T-helper 2 cell treated with Interferon-gamma antibody and Interleukin-4, amounts not matched to agents 5 μg/mL and 100 μg/mL, for 36 hours (primary cell): ENCODE measurements at regions not wholly inside any gene's neighbourhood (a gene's known extent, or its start where the extent isn't known, plus 50 kb on each side); places are given as distances from the start of the nearest gene placed in this dataset.

Experiments
- DNase-seq: peaks from one replicate; pipeline ENCODE4 v3.0.0; 2021; ENCODE audit warnings: low spot score
- H3K27ac Mint-ChIP-seq: one replicate; pipeline ENCODE4 v1.8.0; 2021; ENCODE audit warnings: mild to moderate bottlenecking, mixed read lengths
- H3K27me3 Mint-ChIP-seq: one replicate; pipeline ENCODE4 v1.8.0; 2021; ENCODE audit warnings: low read depth, mixed read lengths
- H3K36me3 Mint-ChIP-seq: one replicate; pipeline ENCODE4 v1.8.0; 2021; ENCODE audit warnings: low read depth, mixed read lengths
- H3K4me1 Mint-ChIP-seq: one replicate; pipeline ENCODE4 v1.8.0; 2021; ENCODE audit warnings: low read depth, mixed read lengths
- H3K4me3 Mint-ChIP-seq: one replicate; pipeline ENCODE4 v1.8.0; 2022; ENCODE audit warnings: mild to moderate bottlenecking, moderate library complexity, mixed read lengths
- H3K9me3 Mint-ChIP-seq: one replicate; pipeline ENCODE4 v1.8.0; 2021; ENCODE audit warnings: mixed read lengths

- no peaks in the 10 kb centered on the region for H3K36me3 Mint-ChIP-seq
- peaks cover 2% of the 10 kb centered on the region for H3K27me3 Mint-ChIP-seq
- no peak overlapping the region for H3K4me3 Mint-ChIP-seq
- no peak for DNase-seq
- H3K27ac Mint-ChIP-seq, result no peak overlapping the region
- no peaks in the 10 kb centered on the region for H3K4me1 Mint-ChIP-seq
- no peaks in the 10 kb centered on the region for H3K9me3 Mint-ChIP-seq
These were observed 198.5 kb upstream of the EGFLAM start for GRCh38 chr5:38059876-38060275.

GRCh38 chr5:38051711-38052511, 206.4 kb upstream of the EGFLAM start:
- Mint-ChIP-seq H3K36me3 (no peaks in the 10 kb centered on the region), H3K9me3 (no peaks in the 10 kb centered on the region), H3K27me3 (peaks cover 2% of the 10 kb centered on the region), H3K27ac (no peak overlapping the region), H3K4me3 (no peak overlapping the region), H3K4me1 (no peaks in the 10 kb centered on the region)
- DNase-seq, result no peak

GRCh38 chr5:38048400-38048799, 208.6 kb upstream of the GDNF start:
- Mint-ChIP-seq H3K27me3 (no peaks in the 10 kb centered on the region), H3K9me3 (no peaks in the 10 kb centered on the region), H3K4me1 (no peaks in the 10 kb centered on the region), H3K4me3 (no peak overlapping the region), H3K27ac (no peak overlapping the region), H3K36me3 (no peaks in the 10 kb centered on the region)
- DNase-seq, result no peak

- no peak overlapping the region for H3K27ac Mint-ChIP-seq
- H3K27me3 Mint-ChIP-seq, result peaks cover 4% of the 10 kb centered on the region
- H3K4me1 Mint-ChIP-seq, result no peaks in the 10 kb centered on the region
- DNase-seq, result no peak
- no peak overlapping the region for H3K4me3 Mint-ChIP-seq
- H3K36me3 Mint-ChIP-seq, result no peaks in the 10 kb centered on the region
- H3K9me3 Mint-ChIP-seq, result no peaks in the 10 kb centered on the region
These were observed 206.3 kb upstream of the GDNF start for GRCh38 chr5:38046103-38046502.

- Mint-ChIP-seq H3K4me3 (no peak overlapping the region), H3K36me3 (no peaks in the 10 kb centered on the region)
- no peak for DNase-seq
These were observed 205.6 kb upstream of the GDNF start for GRCh38 chr5:38045446-38045845.

GRCh38 chr5:38039826-38040225, 200.0 kb upstream of the GDNF start:
- DNase-seq, result no peak
- Mint-ChIP-seq H3K9me3 (no peaks in the 10 kb centered on the region), H3K4me3 (no peak overlapping the region), H3K4me1 (no peaks in the 10 kb centered on the region), H3K27ac (no peak overlapping the region), H3K27me3 (peaks cover 4% of the 10 kb centered on the region), H3K36me3 (no peaks in the 10 kb centered on the region)

More at GRCh38 chr5:38045446-38045845, 205.6 kb upstream of the GDNF start:
- no peak overlapping the region for H3K27ac Mint-ChIP-seq
- H3K4me1 Mint-ChIP-seq, result no peaks in the 10 kb centered on the region
- H3K27me3 Mint-ChIP-seq, result peaks cover 4% of the 10 kb centered on the region
- no peaks in the 10 kb centered on the region for H3K9me3 Mint-ChIP-seq

DNA sequence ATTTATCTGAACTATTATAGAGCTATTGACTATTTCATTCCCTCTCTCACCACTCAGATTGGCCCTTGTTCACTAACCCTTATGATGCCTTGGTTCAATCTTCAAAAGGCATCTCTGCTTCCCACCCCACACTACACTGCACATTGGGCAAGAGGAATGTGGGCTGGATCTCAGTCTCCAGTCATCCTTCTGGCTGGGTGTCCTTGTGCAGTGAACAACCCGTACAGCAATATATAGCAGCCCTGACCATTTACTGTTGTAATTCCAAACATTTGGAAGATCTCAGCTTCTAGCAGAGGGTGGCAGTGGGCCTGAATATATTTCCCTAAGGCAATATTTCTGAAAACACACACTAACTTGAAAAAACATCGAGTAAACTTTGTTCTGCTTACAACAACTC, 199.2 kb upstream of the GDNF start:
- Mint-ChIP-seq H3K36me3 (no peaks in the 10 kb centered on the region), H3K4me3 (no peak overlapping the region), H3K4me1 (no peaks in the 10 kb centered on the region), H3K9me3 (no peaks in the 10 kb centered on the region), H3K27me3 (peaks cover 4% of the 10 kb centered on the region), H3K27ac (no peak overlapping the region)
- no peak for DNase-seq

DNA sequence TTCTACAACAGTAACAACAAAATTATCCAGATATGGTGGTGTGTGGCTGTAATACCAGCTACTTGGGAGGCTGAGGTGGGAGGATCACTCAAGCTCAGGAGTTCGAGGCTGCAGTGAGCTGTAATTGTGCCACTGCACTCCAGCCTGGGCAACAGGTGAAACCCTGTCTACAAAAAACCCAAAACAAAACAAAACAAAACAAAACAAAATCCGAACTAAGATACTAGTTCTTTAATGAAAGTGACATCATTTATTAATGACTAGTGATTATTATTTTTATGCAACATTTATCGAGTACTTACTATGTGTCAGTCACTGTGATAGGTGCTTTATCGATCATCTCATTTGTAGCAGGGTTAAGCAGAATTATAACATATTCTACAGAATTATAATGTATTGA, 196.9 kb upstream of the GDNF start:
- no peak for DNase-seq
- H3K27me3 Mint-ChIP-seq, result no peaks in the 10 kb centered on the region
- no peak overlapping the region for H3K27ac Mint-ChIP-seq
- H3K9me3 Mint-ChIP-seq, result no peaks in the 10 kb centered on the region
- no peaks in the 10 kb centered on the region for H3K4me1 Mint-ChIP-seq
- H3K4me3 Mint-ChIP-seq, result no peak overlapping the region
- H3K36me3 Mint-ChIP-seq, result no peaks in the 10 kb centered on the region

- Mint-ChIP-seq H3K27ac (no peak overlapping the region), H3K36me3 (no peaks in the 10 kb centered on the region), H3K9me3 (no peaks in the 10 kb centered on the region), H3K4me3 (no peak overlapping the region), H3K27me3 (no peaks in the 10 kb centered on the region), H3K4me1 (no peaks in the 10 kb centered on the region)
- DNase-seq, result no peak
These were observed 192.3 kb upstream of the GDNF start for GRCh38 chr5:38032149-38032548.

- Mint-ChIP-seq H3K9me3 (no peaks in the 10 kb centered on the region), H3K27ac (no peak overlapping the region), H3K4me3 (no peak overlapping the region), H3K36me3 (no peaks in the 10 kb centered on the region), H3K27me3 (no peaks in the 10 kb centered on the region), H3K4me1 (no peaks in the 10 kb centered on the region)
- no peak for DNase-seq
These were observed 191.5 kb upstream of the GDNF start for GRCh38 chr5:38031304-38031703.

DNA sequence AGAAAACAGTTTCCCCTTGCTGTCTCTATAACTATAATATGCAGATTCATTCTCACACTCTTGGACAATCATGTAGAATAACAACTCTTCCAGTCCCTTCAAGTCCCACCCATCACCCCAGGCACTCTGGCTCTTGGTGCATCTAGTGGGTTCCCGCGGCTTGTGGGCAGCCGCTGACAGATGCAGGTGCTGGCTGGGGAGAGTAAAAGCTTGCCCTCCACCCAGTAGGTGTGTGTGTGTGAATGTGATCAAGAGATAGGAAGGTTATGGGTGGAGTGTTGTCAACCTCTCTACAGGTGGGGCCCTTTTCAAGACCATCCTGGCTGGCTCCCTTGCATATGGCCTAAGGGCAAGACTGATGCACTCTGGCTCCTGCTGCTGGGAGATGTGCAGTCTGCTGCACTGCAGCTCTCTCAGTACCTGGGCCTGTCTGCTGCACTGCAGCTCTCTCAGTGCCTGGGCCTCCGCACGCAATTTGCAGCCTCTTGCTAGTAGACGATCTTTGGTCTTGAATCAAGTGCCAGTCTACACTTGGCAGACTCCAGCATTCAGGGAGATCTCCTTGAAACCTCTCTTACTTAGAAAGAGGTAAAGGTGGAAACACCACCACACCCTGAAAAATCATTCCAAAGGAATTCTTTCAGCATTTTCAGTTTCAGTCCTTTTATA, 189.7 kb upstream of the GDNF start:
- H3K4me1 Mint-ChIP-seq, result no peaks in the 10 kb centered on the region
- H3K27ac Mint-ChIP-seq, result no peak overlapping the region
- DNase-seq, result no peak
- H3K9me3 Mint-ChIP-seq, result no peaks in the 10 kb centered on the region
- H3K36me3 Mint-ChIP-seq, result no peaks in the 10 kb centered on the region
- H3K4me3 Mint-ChIP-seq, result no peak overlapping the region
- H3K27me3 Mint-ChIP-seq, result no peaks in the 10 kb centered on the region

DNA sequence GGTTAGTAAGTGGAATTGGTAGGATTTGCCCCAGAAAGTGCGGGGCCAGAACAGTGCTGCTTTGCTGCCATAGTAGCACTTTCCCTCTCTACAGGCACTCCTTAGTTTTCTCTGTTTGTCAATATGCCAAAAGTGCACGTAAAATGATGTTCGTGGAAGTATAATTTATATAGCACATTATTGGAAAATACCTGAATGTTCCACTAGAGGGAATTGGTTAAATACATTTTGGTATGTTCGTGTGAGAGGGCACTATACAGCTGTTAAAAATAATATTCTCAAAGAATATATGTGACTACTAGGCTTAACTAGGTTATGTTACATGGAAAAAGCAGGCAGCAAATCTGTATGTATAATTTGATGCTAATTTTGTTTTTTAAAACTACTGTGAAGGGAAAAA, 184.0 kb upstream of the GDNF start:
- DNase-seq, result no peak
- Mint-ChIP-seq H3K4me3 (no peak overlapping the region), H3K9me3 (no peaks in the 10 kb centered on the region), H3K4me1 (no peaks in the 10 kb centered on the region), H3K27me3 (no peaks in the 10 kb centered on the region), H3K36me3 (no peaks in the 10 kb centered on the region), H3K27ac (no peak overlapping the region)

GRCh38 chr5:38023371-38023770, 183.5 kb upstream of the GDNF start:
- H3K36me3 Mint-ChIP-seq, result no peaks in the 10 kb centered on the region
- H3K27me3 Mint-ChIP-seq, result no peaks in the 10 kb centered on the region
- DNase-seq, result no peak
- H3K4me3 Mint-ChIP-seq, result no peak overlapping the region
- no peak overlapping the region for H3K27ac Mint-ChIP-seq
- H3K9me3 Mint-ChIP-seq, result no peaks in the 10 kb centered on the region
- no peaks in the 10 kb centered on the region for H3K4me1 Mint-ChIP-seq

- DNase-seq, result no peak
- no peaks in the 10 kb centered on the region for H3K27me3 Mint-ChIP-seq
- no peaks in the 10 kb centered on the region for H3K36me3 Mint-ChIP-seq
These were observed 182.8 kb upstream of the GDNF start for GRCh38 chr5:38022631-38023030.

GRCh38 chr5:38018016-38018415, 178.2 kb upstream of the GDNF start:
- H3K4me1 Mint-ChIP-seq, result no peaks in the 10 kb centered on the region
- DNase-seq, result no peak
- H3K9me3 Mint-ChIP-seq, result no peaks in the 10 kb centered on the region
- no peaks in the 10 kb centered on the region for H3K27me3 Mint-ChIP-seq
- H3K4me3 Mint-ChIP-seq, result no peak overlapping the region
- no peak overlapping the region for H3K27ac Mint-ChIP-seq
- H3K36me3 Mint-ChIP-seq, result no peaks in the 10 kb centered on the region

More at GRCh38 chr5:38022631-38023030, 182.8 kb upstream of the GDNF start:
- Mint-ChIP-seq H3K4me1 (no peaks in the 10 kb centered on the region), H3K9me3 (no peaks in the 10 kb centered on the region), H3K27ac (no peak overlapping the region), H3K4me3 (no peak overlapping the region)
